ENCODE measurements at regions not wholly inside any gene's neighbourhood (a gene's known extent, or its start where the extent isn't known, plus 50 kb on each side); places are given as distances from the start of the nearest gene placed in this dataset.

DNA sequence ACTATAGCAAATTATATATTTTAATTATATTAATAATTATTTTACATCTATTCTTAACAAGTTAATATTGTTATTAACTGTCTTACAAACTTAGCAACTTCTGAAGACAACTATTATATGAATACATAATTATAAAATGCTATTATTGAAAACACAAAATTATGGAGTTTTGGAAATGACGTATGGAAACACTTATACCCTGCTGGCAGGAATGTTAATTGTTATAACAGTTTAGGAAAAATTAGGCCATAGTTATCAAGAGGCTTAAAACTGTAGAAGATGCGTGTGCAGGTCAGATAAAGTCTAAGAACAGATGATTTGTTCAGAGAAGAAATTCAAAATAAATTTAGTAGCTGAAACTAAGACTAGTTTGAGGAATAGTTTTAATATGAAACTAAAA lies 211.7 kb downstream of the FAT4 start:
- TF ChIP-seq EZH2 (IDR thresholded peaks at IDR 0.05; ENCODE audit: borderline replicate concordance, low read depth, low read length, severe bottlenecking) = no peak
- TF ChIP-seq, protein P1, sequence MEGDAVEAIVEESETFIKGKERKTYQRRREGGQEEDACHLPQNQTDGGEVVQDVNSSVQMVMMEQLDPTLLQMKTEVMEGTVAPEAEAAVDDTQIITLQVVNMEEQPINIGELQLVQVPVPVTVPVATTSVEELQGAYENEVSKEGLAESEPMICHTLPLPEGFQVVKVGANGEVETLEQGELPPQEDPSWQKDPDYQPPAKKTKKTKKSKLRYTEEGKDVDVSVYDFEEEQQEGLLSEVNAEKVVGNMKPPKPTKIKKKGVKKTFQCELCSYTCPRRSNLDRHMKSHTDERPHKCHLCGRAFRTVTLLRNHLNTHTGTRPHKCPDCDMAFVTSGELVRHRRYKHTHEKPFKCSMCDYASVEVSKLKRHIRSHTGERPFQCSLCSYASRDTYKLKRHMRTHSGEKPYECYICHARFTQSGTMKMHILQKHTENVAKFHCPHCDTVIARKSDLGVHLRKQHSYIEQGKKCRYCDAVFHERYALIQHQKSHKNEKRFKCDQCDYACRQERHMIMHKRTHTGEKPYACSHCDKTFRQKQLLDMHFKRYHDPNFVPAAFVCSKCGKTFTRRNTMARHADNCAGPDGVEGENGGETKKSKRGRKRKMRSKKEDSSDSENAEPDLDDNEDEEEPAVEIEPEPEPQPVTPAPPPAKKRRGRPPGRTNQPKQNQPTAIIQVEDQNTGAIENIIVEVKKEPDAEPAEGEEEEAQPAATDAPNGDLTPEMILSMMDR (IDR thresholded peaks at IDR 0.05; ENCODE audit: borderline replicate concordance, extremely low read depth, low read length, poor library complexity, severe bottlenecking) = no peak
